PC-3 (cell line): ENCODE measurements at regions not wholly inside any gene's neighbourhood (a gene's known extent, or its start where the extent isn't known, plus 50 kb on each side); places are given as distances from the start of the nearest gene placed in this dataset.

ENCODE experiments used
- ATAC-seq: fragments of 200-7000 bp; cut with Tn5 transposase; 2 replicates; pipeline ENCODE4 v1.9.1; 2020; ENCODE audit warnings: mild to moderate bottlenecking, moderate library complexity
- BruUV-seq: library from RNA; stranded (reverse); fragments of 400-500 nt; replicated peaks from 2 replicates; lab custom pipeline; 2021; lab: Mats Ljungman, UMichigan
- CTCF ChIA-PET: fragments of 300-600 bp; sonication (Branson Sonifier 250); formaldehyde crosslinking; loops from one replicate; lab custom pipeline; 2022; ENCODE audit warnings: antibody characterized with exemption; lab: Charles Lee
- POLR2A ChIA-PET: fragments of 300-600 bp; sonication (Branson Sonifier 250); formaldehyde crosslinking; loops from one replicate; lab custom pipeline; 2022; ENCODE audit warnings: antibody characterized with exemption; ENCODE audit not compliant: unreplicated experiment; lab: Charles Lee
- DNase-seq: peaks from one replicate; pipeline ENCODE4 v3.0.0-alpha.2; 2015
- H2AFZ ChIP-seq: fragments of 300-600 bp; sonication (generic); 2 replicates; pipeline ENCODE4 v1.6.0; 2016; ENCODE audit warnings: antibody characterized with exemption, low read length
- H3F3A ChIP-seq: fragments of 300-600 bp; sonication (generic); one replicate; pipeline ENCODE4 v1.6.0; 2017; ENCODE audit warnings: antibody characterized with exemption, low read length, control low read depth, mild to moderate bottlenecking; ENCODE audit not compliant: unreplicated experiment
- H3K27ac ChIP-seq: fragments of 300-600 bp; sonication (generic); 2 replicates; pipeline ENCODE4 v1.5.1; 2016; ENCODE audit warnings: mild to moderate bottlenecking, low read length
- H3K27me3 ChIP-seq: fragments of 300-600 bp; sonication (generic); 2 replicates; pipeline ENCODE4 v1.6.1; 2016; ENCODE audit warnings: low read length, mixed read lengths
- H3K36me3 ChIP-seq: fragments of 300-600 bp; sonication (generic); 2 replicates; pipeline ENCODE4 v1.6.1; 2016; ENCODE audit warnings: low read depth, mixed run types, low read length, mixed read lengths
- H3K4me1 ChIP-seq: fragments of 300-600 bp; sonication (generic); 2 replicates; pipeline ENCODE4 v1.5.1; 2016; ENCODE audit warnings: low read length; ENCODE audit not compliant: insufficient read depth
- H3K4me2 ChIP-seq: fragments of 300-600 bp; sonication (generic); 2 replicates; pipeline ENCODE4 v1.6.0; 2016; ENCODE audit warnings: low read length
- H3K4me3 ChIP-seq: fragments of 300-600 bp; sonication (generic); 2 replicates; pipeline ENCODE4 v1.5.1; 2016; ENCODE audit warnings: mild to moderate bottlenecking, low read length, mixed read lengths
- H3K79me2 ChIP-seq: fragments of 300-600 bp; sonication (generic); 2 replicates; pipeline ENCODE4 v1.6.1; 2017; ENCODE audit warnings: low read length, mixed read lengths
- H3K9ac ChIP-seq: fragments of 300-600 bp; sonication (generic); 2 replicates; pipeline ENCODE4 v1.6.0; 2016; ENCODE audit warnings: mild to moderate bottlenecking, low read length
- H3K9me2 ChIP-seq: fragments of 300-600 bp; sonication (generic); replicated peaks from 2 replicates; pipeline ENCODE4 v1.6.1; 2016; ENCODE audit warnings: mixed run types, low read length, mixed read lengths
- H3K9me3 ChIP-seq: fragments of 300-600 bp; sonication (generic); 2 replicates; pipeline ENCODE4 v1.6.1; 2016; ENCODE audit warnings: low read length, mixed read lengths
- H4K20me1 ChIP-seq: fragments of 300-600 bp; sonication (generic); 2 replicates; pipeline ENCODE4 v1.6.1; 2016; ENCODE audit warnings: low read length, mixed read lengths
- EZH2 ChIP-seq: fragments of 300-600 bp; sonication (generic); IDR thresholded peaks from one replicate; pipeline ENCODE4 v1.6.1; 2017; ENCODE audit warnings: antibody characterized with exemption, mild to moderate bottlenecking, low read length; ENCODE audit not compliant: unreplicated experiment
- EZH2phosphoT487 ChIP-seq: fragments of 300-600 bp; sonication (generic); IDR thresholded peaks from 2 replicates; pipeline ENCODE4 v1.6.1; 2018; ENCODE audit warnings: mild to moderate bottlenecking, antibody characterized with exemption, low read length, borderline replicate concordance
- intact Hi-C: fragments of 100-400 bp; cut with micrococcal nuclease; formaldehyde crosslinking; loops from 2 replicates; pipeline ENCODE4 v1.9.0; 2023
- TF ChIP-seq, protein P1 (sequence below): fragments of 300-600 bp; sonication (generic); conservative IDR thresholded peaks from 2 replicates; pipeline ENCODE4 v1.5.1; 2017; ENCODE audit warnings: antibody characterized with exemption, low read depth, mild to moderate bottlenecking, low read length

DNA sequence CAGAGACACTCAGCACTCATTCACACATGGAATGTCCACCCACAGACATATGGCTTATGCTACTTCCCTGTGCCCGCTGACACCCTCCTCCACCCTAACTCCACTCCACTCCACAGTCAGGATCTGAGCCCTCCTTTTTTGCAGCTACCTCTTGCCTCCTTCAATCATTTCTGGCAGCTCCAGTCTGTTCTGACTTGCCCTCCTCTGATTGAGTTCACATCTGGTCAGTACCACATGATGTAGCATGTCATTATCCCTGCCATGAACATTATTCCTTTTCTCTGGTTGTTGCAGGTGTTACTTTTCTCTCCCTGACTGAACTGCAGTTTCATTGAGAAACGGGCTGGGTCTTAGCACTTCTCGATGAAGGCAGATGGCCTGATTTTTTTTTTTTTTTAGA lies 130.1 kb upstream of the EGR2 start:
- H3K4me1 ChIP-seq = no peaks in the 10 kb centered on the region
- H2AFZ ChIP-seq = no peak overlapping the region
- no peaks in the 10 kb centered on the region for H4K20me1 ChIP-seq
- H3K9me2 ChIP-seq = no peaks in the 10 kb centered on the region
- H3K27me3 ChIP-seq = no peaks in the 10 kb centered on the region
- CTCF ChIA-PET = no interaction called here
- H3K4me2 ChIP-seq = no peak overlapping the region
- H3K4me3 ChIP-seq = no peak overlapping the region
- no peak for TF ChIP-seq EZH2phosphoT487
- TF ChIP-seq EZH2 = no peak
- TF ChIP-seq, protein P1, sequence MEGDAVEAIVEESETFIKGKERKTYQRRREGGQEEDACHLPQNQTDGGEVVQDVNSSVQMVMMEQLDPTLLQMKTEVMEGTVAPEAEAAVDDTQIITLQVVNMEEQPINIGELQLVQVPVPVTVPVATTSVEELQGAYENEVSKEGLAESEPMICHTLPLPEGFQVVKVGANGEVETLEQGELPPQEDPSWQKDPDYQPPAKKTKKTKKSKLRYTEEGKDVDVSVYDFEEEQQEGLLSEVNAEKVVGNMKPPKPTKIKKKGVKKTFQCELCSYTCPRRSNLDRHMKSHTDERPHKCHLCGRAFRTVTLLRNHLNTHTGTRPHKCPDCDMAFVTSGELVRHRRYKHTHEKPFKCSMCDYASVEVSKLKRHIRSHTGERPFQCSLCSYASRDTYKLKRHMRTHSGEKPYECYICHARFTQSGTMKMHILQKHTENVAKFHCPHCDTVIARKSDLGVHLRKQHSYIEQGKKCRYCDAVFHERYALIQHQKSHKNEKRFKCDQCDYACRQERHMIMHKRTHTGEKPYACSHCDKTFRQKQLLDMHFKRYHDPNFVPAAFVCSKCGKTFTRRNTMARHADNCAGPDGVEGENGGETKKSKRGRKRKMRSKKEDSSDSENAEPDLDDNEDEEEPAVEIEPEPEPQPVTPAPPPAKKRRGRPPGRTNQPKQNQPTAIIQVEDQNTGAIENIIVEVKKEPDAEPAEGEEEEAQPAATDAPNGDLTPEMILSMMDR = no peak
- no TSS peak for BruUV-seq
- no peaks in the 10 kb centered on the region for H3F3A ChIP-seq
- no peak for DNase-seq
- H3K9me3 ChIP-seq = no peaks in the 10 kb centered on the region
- intact Hi-C loops = no loop called here
- no peak overlapping the region for H3K9ac ChIP-seq
- H3K79me2 ChIP-seq = no peaks in the 10 kb centered on the region
- no peak overlapping the region for H3K27ac ChIP-seq
- no peaks in the 10 kb centered on the region for H3K36me3 ChIP-seq
- POLR2A ChIA-PET = no interaction called here
- 0 out of 2 replicates have a peak, but pooled peaks have one; percentile 11 for ATAC-seq

DNA sequence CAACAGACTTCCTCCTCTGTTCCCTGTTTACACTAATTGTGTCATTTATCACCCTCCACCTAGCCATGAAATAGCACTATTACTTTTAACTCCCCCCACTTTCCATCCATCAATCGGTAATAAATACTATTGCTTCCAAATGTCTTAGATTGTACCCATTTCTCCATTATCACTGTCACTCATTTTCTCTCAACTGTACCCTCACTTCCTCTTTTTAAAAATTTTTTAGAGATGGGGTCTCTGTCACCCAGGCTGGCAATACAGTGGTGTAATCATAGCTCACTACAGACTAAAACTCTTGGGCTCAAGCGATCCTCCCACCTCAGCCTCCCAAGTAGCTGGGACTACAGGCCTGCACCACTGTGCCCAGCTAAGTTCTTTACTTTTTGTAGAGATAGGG lies 123.5 kb upstream of the EGR2 start:
- no peaks in the 10 kb centered on the region for H3K9me2 ChIP-seq
- H3K27me3 ChIP-seq = no peaks in the 10 kb centered on the region
- no peaks in the 10 kb centered on the region for H4K20me1 ChIP-seq
- DNase-seq (no peak), ATAC-seq (no peak)
- no peaks in the 10 kb centered on the region for H3K79me2 ChIP-seq
- H3K36me3 ChIP-seq = no peaks in the 10 kb centered on the region
- ChIA-PET CTCF (no interaction called here), POLR2A (no interaction called here)
- H3K4me2 ChIP-seq = no peak overlapping the region
- intact Hi-C loops = no loop called here
- TF ChIP-seq, protein P1 = no peak
- no peak for TF ChIP-seq EZH2phosphoT487
- no peak for TF ChIP-seq EZH2
- H3K27ac ChIP-seq = no peak overlapping the region
- no peak overlapping the region for H2AFZ ChIP-seq
- no TSS peak for BruUV-seq
- H3K4me1 ChIP-seq = no peaks in the 10 kb centered on the region
- no peak overlapping the region for H3K9ac ChIP-seq
- no peaks in the 10 kb centered on the region for H3K9me3 ChIP-seq
- no peak overlapping the region for H3K4me3 ChIP-seq
- no peaks in the 10 kb centered on the region for H3F3A ChIP-seq

DNA sequence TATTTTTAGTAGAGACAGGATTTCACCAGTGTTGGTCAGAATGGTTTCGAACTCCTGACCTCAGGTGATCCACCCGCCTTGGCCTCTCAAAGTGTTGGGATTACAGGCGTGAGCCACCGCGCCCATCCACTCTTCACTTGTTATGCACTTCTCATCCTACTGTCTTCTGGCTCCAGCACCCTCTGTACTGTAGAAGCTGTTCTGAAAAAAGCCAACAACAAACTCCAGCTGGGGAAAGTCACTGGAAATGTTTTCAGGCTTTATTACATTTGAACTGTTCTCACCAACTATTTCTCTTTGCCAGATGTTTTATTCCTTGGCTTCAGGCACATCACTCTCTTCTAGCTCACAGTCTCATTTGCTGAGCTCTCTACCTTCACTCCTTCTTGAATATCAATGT lies 122.5 kb upstream of the EGR2 start:
- no peaks in the 10 kb centered on the region for H3K27me3 ChIP-seq
- no peak overlapping the region for H3K4me3 ChIP-seq
- DNase-seq (no peak), ATAC-seq (no peak)
- TF ChIP-seq, protein P1 = no peak
- no peak for TF ChIP-seq EZH2phosphoT487
- TF ChIP-seq EZH2 = no peak
- no peak overlapping the region for H3K9ac ChIP-seq
- no peaks in the 10 kb centered on the region for H3K9me2 ChIP-seq
- no peaks in the 10 kb centered on the region for H3F3A ChIP-seq
- no peaks in the 10 kb centered on the region for H3K4me1 ChIP-seq
- CTCF ChIA-PET = no interaction called here
- no peaks in the 10 kb centered on the region for H4K20me1 ChIP-seq
- no peaks in the 10 kb centered on the region for H3K79me2 ChIP-seq
- intact Hi-C loops = no loop called here
- no TSS peak for BruUV-seq
- H2AFZ ChIP-seq = no peak overlapping the region
- no peak overlapping the region for H3K27ac ChIP-seq
- no peaks in the 10 kb centered on the region for H3K9me3 ChIP-seq
- no peaks in the 10 kb centered on the region for H3K36me3 ChIP-seq
- POLR2A ChIA-PET = no interaction called here
- no peak overlapping the region for H3K4me2 ChIP-seq
